Lung (tissue), 11 donors: ENCODE measurements at regions not wholly inside any gene's neighbourhood (a gene's known extent, or its start where the extent isn't known, plus 50 kb on each side); places are given as distances from the start of the nearest gene placed in this dataset.

Experiments used
- ATAC-seq: fragments of 200-7000 bp; cut with Tn5 transposase; one replicate; pipeline ENCODE4 v1.9.1; 2020; ENCODE audit warnings: moderate number of reproducible peaks; ENCODE audit not compliant: insufficient read depth, low FRiP score
- DNase-seq, 3 donors: peaks; one replicate each; pipeline ENCODE4 v3.0.0-alpha.2; 2013 to 2017
- H3K27ac ChIP-seq, 2 donors: one replicate each; pipeline ENCODE4 v1.5.1; 2013; ENCODE audit warnings: mild to moderate bottlenecking in 2 of 2, moderate library complexity in 2 of 2, control low read depth in 1 of 2, inconsistent platforms in 1 of 2, low read depth in 1 of 2, low read length in 1 of 2
- H3K27me3 ChIP-seq, 3 donors: one replicate each; pipeline ENCODE4 v1.5.1; 2013; ENCODE audit warnings: low read length in 2 of 3; ENCODE audit not compliant: control insufficient read depth in 3 of 3, insufficient read depth in 3 of 3
- H3K36me3 ChIP-seq, 4 donors: one replicate each; pipeline ENCODE4 v1.5.1; 2013; ENCODE audit warnings: low read length in 4 of 4, mild to moderate bottlenecking in 1 of 4, moderate library complexity in 1 of 4; ENCODE audit not compliant: control insufficient read depth in 4 of 4, insufficient read depth in 4 of 4
- H3K4me1 ChIP-seq, 5 donors: one replicate each; pipeline ENCODE4 v1.5.1; 2013; ENCODE audit warnings: low read length in 5 of 5, mild to moderate bottlenecking in 2 of 5, moderate library complexity in 1 of 5; ENCODE audit not compliant: control insufficient read depth in 5 of 5, insufficient read depth in 5 of 5
- H3K4me3 ChIP-seq: one replicate; pipeline ENCODE4 v1.5.1; 2013; ENCODE audit warnings: mild to moderate bottlenecking, control low read depth, moderate library complexity
- H3K9ac ChIP-seq, 2 donors: one replicate each; pipeline ENCODE4 v1.5.1; 2013; ENCODE audit warnings: low read length in 2 of 2, control low read depth in 1 of 2; ENCODE audit not compliant: insufficient read depth in 1 of 2
- H3K9me3 ChIP-seq, 4 donors: one replicate each; pipeline ENCODE4 v1.5.1; 2013; ENCODE audit warnings: low read length in 3 of 4, mild to moderate bottlenecking in 1 of 4, moderate library complexity in 1 of 4; ENCODE audit not compliant: control insufficient read depth in 4 of 4, insufficient read depth in 3 of 4
- WGBS, 2 donors: extraction: QIAGEN DNeasy Blood & Tissue Kit; methylation state at CpG; one replicate each; pipeline ENCODE4 v1.1.7; 2013; 5-methylcytosine and 5-hydroxymethylcytosine counted together
- TF ChIP-seq, protein P1 (sequence below): IDR thresholded peaks from 2 replicates; pipeline ENCODE4 v1.5.1; 2012; ENCODE audit warnings: mild to moderate bottlenecking; ENCODE audit errors: control extremely low read depth, extremely low read depth
- donor health status: control.
- donor health status: control.
- donor health status: Bipolar disorder and iron deficiency.
- donor health status: healthy.
- donor health status: DM: yes; HTN: yes; CAD: no.

DNA sequence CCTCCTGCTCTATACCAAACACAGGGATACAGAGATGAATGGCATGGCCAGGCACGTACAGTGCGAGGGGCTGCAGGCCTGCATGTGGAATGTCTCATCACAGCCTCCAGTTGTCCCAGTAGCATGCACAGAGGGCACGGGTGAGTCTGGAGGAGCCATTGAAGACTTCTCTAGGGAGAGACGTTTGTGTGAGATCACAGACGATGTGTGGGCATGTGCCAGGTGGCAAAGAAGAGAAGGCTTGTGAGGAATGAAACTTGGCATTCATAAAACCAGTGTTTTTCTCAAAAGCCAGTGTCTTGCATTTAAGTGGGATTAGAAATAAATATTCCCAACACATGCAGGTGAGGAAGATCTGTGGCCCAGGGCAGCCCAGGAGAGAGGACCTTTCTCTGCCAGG is 119.1 kb upstream of the UBE3A start:
- Histone ChIP-seq H3K4me1 (no peaks in the 10 kb centered on the region), H3K27me3 (no peaks in the 10 kb centered on the region), H3K9me3 (no peaks in the 10 kb centered on the region), H3K4me3 (no peak overlapping the region), H3K27ac (no peak overlapping the region), H3K9ac (no peak overlapping the region), H3K36me3 (no peaks in the 10 kb centered on the region)
- no peak for DNase-seq
- TF ChIP-seq, protein P1, sequence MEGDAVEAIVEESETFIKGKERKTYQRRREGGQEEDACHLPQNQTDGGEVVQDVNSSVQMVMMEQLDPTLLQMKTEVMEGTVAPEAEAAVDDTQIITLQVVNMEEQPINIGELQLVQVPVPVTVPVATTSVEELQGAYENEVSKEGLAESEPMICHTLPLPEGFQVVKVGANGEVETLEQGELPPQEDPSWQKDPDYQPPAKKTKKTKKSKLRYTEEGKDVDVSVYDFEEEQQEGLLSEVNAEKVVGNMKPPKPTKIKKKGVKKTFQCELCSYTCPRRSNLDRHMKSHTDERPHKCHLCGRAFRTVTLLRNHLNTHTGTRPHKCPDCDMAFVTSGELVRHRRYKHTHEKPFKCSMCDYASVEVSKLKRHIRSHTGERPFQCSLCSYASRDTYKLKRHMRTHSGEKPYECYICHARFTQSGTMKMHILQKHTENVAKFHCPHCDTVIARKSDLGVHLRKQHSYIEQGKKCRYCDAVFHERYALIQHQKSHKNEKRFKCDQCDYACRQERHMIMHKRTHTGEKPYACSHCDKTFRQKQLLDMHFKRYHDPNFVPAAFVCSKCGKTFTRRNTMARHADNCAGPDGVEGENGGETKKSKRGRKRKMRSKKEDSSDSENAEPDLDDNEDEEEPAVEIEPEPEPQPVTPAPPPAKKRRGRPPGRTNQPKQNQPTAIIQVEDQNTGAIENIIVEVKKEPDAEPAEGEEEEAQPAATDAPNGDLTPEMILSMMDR = no peak
- WGBS, 2 donors = 83 to 86% methylated on average over 5 of the region's 5 CpGs
- no peak for ATAC-seq

DNA sequence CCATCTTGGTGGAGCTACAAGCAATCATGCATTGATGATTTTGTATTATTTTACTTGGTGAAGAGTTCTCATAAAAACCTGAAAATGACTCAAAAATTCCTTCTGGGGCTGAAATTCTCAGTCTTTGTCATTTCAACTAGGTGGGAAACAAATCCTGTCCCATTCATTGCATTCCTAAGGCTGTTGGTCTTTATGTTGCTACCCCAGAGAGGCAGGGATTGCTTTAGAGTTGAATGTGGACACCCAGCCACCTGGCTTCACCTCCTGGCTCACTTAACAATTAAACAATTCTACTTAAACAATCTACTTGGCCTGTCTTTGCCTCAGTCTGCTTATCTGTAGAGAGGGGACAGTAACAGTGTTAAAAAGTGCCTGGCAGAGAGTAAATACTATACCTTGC is 117.3 kb upstream of the UBE3A start:
- no peak for ATAC-seq
- Histone ChIP-seq H3K27ac (no peak overlapping the region), H3K4me1 (no peaks in the 10 kb centered on the region), H3K36me3 (no peaks in the 10 kb centered on the region), H3K4me3 (no peak overlapping the region), H3K27me3 (no peaks in the 10 kb centered on the region), H3K9ac (no peak overlapping the region), H3K9me3 (no peaks in the 10 kb centered on the region)
- TF ChIP-seq, protein P1 = no peak
- no peak for DNase-seq

DNA sequence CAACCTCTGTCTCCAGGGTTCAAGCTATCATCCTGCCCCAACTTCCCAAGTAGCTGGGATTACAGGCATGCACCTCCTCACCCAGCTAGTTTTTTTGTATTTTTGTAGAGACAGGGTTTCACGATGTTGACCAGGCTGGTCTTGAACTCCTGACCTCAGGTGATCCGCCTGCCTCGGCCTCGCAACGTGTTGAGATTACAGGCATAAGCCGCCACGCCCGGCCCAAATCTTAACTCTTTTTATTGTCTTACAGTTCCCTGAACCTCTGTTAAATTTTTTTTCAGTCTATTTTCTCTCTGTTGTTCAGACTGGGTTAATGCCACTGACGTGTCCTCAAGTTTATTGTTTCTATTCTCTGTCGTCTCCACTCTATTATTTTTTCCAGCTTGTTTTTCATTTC is 115.8 kb upstream of the UBE3A start:
- H3K27ac ChIP-seq = no peak overlapping the region
- no peaks in the 10 kb centered on the region for H3K27me3 ChIP-seq
- no peak for DNase-seq
- no peaks in the 10 kb centered on the region for H3K4me1 ChIP-seq
- no peak for ATAC-seq
- no peaks in the 10 kb centered on the region for H3K36me3 ChIP-seq
- WGBS, 2 donors = 87 to 92% methylated on average over 10 of the region's 10 CpGs
- no peaks in the 10 kb centered on the region for H3K9me3 ChIP-seq
- TF ChIP-seq, protein P1 = no peak
- H3K9ac ChIP-seq = no peak overlapping the region
- H3K4me3 ChIP-seq = no peak overlapping the region

DNA sequence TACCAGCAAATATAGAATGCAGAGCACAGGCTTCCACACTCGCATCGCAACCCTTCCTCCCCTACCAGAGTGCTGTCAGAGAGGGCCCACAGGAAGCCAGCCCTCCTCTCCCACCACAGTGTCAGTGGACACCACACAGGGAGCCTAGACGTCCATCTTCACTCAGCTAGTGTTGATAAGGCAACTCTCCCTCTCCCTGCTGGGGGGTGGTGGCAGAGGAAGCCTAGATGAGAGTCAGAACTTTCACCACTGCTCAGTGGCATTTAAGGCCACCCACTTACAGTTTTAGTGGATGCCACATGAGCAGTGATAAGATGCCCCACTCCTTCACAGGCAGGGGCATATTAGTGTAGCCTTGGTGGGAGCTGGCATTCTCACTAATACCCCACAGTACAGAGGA is 109.8 kb upstream of the UBE3A start:
- no peak for DNase-seq
- no peak overlapping the region for H3K9ac ChIP-seq
- 80 to 88% methylated on average over 3 of the region's 3 CpGs for whole genome bisulfite sequencing, 2 donors

More for the DNA sequence above, 109.8 kb upstream of the UBE3A start:
- no peak for ATAC-seq
- H3K27ac ChIP-seq = no peak overlapping the region
- no peaks in the 10 kb centered on the region for H3K36me3 ChIP-seq
- TF ChIP-seq, protein P1 = no peak
- H3K9me3 ChIP-seq = no peaks in the 10 kb centered on the region
- H3K27me3 ChIP-seq = no peaks in the 10 kb centered on the region
- peaks cover 0 to under 1% (median 0%) of the 10 kb centered on the region in 5 donors for H3K4me1 ChIP-seq
- H3K4me3 ChIP-seq = no peak overlapping the region
